ENCODE measurements at regions not wholly inside any gene's neighbourhood (a gene's known extent, or its start where the extent isn't known, plus 50 kb on each side); places are given as distances from the start of the nearest gene placed in this dataset.

DNA sequence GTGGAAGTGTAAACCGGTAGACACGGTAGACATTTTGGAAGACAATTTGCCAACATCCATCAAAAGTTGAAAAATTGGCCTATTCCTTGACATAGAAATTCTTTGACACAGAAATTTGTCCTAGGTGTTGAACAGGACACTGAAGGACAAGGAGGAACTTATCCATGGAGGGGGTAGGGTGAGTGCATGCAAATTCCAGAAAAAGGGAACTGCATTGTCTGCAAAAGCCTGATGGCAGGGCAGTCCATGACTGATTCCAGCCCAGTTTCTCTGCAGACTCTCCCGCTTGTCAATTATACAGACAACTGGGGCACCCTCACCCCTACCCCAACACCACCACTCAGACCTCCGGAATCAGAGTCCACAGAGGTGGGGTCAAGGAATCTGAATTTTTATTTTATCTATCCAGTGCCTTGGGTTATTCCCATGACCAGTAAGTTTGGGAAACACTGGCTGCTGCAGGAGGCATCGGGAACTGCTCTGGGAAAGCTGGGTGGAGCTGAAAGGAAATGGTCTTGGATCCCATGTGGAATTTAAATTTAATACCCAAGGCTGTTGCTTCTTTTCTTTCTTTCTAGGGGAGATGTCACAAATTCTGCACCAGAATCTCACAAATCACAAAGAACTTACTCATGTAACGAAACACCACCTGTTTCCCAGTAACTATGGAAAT, 103.3 kb upstream of the SLC45A1 start:
- TF ChIP-seq, protein P1, sequence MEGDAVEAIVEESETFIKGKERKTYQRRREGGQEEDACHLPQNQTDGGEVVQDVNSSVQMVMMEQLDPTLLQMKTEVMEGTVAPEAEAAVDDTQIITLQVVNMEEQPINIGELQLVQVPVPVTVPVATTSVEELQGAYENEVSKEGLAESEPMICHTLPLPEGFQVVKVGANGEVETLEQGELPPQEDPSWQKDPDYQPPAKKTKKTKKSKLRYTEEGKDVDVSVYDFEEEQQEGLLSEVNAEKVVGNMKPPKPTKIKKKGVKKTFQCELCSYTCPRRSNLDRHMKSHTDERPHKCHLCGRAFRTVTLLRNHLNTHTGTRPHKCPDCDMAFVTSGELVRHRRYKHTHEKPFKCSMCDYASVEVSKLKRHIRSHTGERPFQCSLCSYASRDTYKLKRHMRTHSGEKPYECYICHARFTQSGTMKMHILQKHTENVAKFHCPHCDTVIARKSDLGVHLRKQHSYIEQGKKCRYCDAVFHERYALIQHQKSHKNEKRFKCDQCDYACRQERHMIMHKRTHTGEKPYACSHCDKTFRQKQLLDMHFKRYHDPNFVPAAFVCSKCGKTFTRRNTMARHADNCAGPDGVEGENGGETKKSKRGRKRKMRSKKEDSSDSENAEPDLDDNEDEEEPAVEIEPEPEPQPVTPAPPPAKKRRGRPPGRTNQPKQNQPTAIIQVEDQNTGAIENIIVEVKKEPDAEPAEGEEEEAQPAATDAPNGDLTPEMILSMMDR (IDR thresholded peaks at IDR 0.05; ENCODE audit: poor library complexity, severe bottlenecking): no peak
- Histone ChIP-seq H3K4me3 (ENCODE audit: severe bottlenecking) (no peak overlapping the region), H3K27ac (ENCODE audit: poor library complexity, severe bottlenecking) (peak overlapping the region; percentile 93), H3K36me3 (ENCODE audit: low read depth) (no peaks in the 10 kb centered on the region), H3K4me1 (ENCODE audit: insufficient read depth, poor library complexity, severe bottlenecking) (peaks cover 25% of the 10 kb centered on the region), H3K9me3 (ENCODE audit: severe bottlenecking) (no peaks in the 10 kb centered on the region), H3K27me3 (ENCODE audit: insufficient read depth, poor library complexity, severe bottlenecking) (no peaks in the 10 kb centered on the region)
- DNase-seq (ENCODE audit: low spot score) (no peak), ATAC-seq (ENCODE audit: low read depth) (no peak)

- Histone ChIP-seq H3K36me3 (ENCODE audit: low read depth) (no peaks in the 10 kb centered on the region), H3K27ac (ENCODE audit: poor library complexity, severe bottlenecking) (peak overlapping the region; percentile 93), H3K9me3 (ENCODE audit: severe bottlenecking) (no peaks in the 10 kb centered on the region), H3K4me1 (ENCODE audit: insufficient read depth, poor library complexity, severe bottlenecking) (peaks cover 19% of the 10 kb centered on the region), H3K4me3 (ENCODE audit: severe bottlenecking) (no peak overlapping the region), H3K27me3 (ENCODE audit: insufficient read depth, poor library complexity, severe bottlenecking) (no peaks in the 10 kb centered on the region)
- TF ChIP-seq, protein P1 (IDR thresholded peaks at IDR 0.05; ENCODE audit: poor library complexity, severe bottlenecking): no peak
- DNase-seq (ENCODE audit: low spot score): no peak
- no peak for ATAC-seq (ENCODE audit: low read depth)
Observed at GRCh38 chr1:8213676-8214075, 104.2 kb upstream of the SLC45A1 start.

DNA sequence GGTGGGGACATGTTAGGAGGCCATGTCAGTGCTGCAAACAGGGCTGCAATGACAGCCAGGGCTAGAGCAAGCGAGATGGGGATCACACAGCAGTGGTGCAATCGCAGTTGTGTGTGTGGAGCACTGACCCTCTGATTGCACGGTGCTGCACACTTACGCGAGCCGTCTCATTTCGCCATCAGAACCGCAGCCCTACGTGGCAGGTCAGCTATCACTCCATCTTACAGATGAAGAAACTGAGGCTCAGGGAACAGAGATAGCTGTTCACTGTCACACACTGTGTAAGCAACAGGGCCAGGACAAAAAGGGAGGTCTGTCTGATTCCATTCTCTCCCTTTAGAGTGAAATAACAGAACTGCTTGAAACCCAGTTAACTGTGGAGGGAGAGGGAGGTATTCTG, 104.8 kb upstream of the SLC45A1 start:
- Histone ChIP-seq H3K4me3 (ENCODE audit: severe bottlenecking) (no peak overlapping the region), H3K36me3 (ENCODE audit: low read depth) (no peaks in the 10 kb centered on the region), H3K9me3 (ENCODE audit: severe bottlenecking) (no peaks in the 10 kb centered on the region), H3K4me1 (ENCODE audit: insufficient read depth, poor library complexity, severe bottlenecking) (peaks cover 18% of the 10 kb centered on the region), H3K27me3 (ENCODE audit: insufficient read depth, poor library complexity, severe bottlenecking) (no peaks in the 10 kb centered on the region), H3K27ac (ENCODE audit: poor library complexity, severe bottlenecking) (peak overlapping the region; percentile 93)
- DNase-seq (ENCODE audit: low spot score): no peak
- ATAC-seq (ENCODE audit: low read depth): no peak
- TF ChIP-seq, protein P1 (IDR thresholded peaks at IDR 0.05; ENCODE audit: poor library complexity, severe bottlenecking): no peak

DNA sequence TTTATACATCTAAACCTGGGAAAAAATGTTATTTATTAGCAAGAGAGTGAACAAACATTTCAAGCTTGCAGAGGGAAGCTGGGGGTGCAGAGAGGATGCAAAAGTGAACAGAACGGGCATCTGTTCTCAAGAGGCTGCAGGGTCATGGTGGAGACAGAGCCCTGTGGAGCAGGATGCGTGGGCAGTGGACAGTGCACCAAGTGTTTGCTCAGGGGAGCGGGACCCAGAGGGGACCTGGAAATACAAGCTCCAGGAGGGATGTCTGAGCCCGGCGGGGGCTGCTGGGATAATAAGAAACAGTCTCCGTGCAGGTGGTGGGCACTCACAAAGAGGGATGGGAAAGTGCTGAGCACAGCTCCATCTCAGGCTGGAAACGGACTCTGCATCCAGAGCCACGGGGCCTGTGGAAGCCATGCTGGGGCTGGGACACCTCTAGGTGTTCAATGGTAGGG, 105.3 kb upstream of the SLC45A1 start:
- peak overlapping the region; percentile 93 for H3K27ac ChIP-seq (ENCODE audit: poor library complexity, severe bottlenecking)
- no peaks in the 10 kb centered on the region for H3K36me3 ChIP-seq (ENCODE audit: low read depth)
- no peak overlapping the region for H3K4me3 ChIP-seq (ENCODE audit: severe bottlenecking)
- peaks cover 18% of the 10 kb centered on the region for H3K4me1 ChIP-seq (ENCODE audit: insufficient read depth, poor library complexity, severe bottlenecking)
- DNase-seq (ENCODE audit: low spot score) (no peak), ATAC-seq (ENCODE audit: low read depth) (peak; percentile 5; the same call in 2 of the 3 replicates)
- TF ChIP-seq, protein P1 (IDR thresholded peaks at IDR 0.05; ENCODE audit: poor library complexity, severe bottlenecking): no peak
- H3K27me3 ChIP-seq (ENCODE audit: insufficient read depth, poor library complexity, severe bottlenecking): no peaks in the 10 kb centered on the region
- no peaks in the 10 kb centered on the region for H3K9me3 ChIP-seq (ENCODE audit: severe bottlenecking)

DNA sequence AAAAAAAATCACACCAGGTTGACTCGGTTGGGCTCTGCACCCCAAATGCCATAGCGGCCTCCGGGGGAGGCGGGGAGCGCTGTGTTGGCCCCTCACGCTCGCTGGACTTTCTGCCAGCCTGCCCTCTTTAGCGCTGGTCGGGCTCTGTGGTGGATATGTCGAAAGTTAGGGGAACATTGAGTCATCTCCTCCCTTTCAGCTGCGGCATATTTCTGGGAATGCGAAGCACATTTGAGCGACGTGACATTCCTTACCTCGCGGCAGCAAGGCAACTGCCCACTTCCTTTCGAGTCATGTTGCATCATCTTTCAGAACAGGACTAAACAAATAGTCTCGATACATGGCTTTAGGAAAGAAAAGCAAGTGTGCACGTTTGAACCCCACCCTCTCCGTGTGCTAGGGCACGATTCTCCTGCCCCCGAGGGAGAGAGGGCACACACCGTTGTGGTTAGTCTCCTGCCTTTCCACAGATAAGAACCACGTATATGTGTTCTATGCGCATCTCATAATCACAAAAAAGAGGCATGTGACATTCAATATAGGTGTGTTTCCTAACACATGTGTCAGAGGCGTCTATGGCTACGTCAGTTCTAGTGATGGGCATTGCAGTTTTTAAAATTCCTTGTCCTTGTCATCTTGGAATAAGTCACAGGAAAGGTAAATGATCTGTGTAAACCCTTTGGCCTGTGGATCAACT, 105.9 kb upstream of the SLC45A1 start:
- DNase-seq (ENCODE audit: low spot score) (peak; percentile 90), ATAC-seq (ENCODE audit: low read depth) (peak; percentile 91)
- no peaks in the 10 kb centered on the region for H3K27me3 ChIP-seq (ENCODE audit: insufficient read depth, poor library complexity, severe bottlenecking)
- H3K4me3 ChIP-seq (ENCODE audit: severe bottlenecking): no peak overlapping the region
- H3K27ac ChIP-seq (ENCODE audit: poor library complexity, severe bottlenecking): peak overlapping the region; percentile 93
- peaks cover 18% of the 10 kb centered on the region for H3K4me1 ChIP-seq (ENCODE audit: insufficient read depth, poor library complexity, severe bottlenecking)
- no peaks in the 10 kb centered on the region for H3K9me3 ChIP-seq (ENCODE audit: severe bottlenecking)
- TF ChIP-seq, protein P1 (IDR thresholded peaks at IDR 0.05; ENCODE audit: poor library complexity, severe bottlenecking): no peak
- H3K36me3 ChIP-seq (ENCODE audit: low read depth): no peaks in the 10 kb centered on the region

Measured in RWPE2 (cell line).